IMR-90 (cell line): ENCODE measurements at regions not wholly inside any gene's neighbourhood (a gene's known extent, or its start where the extent isn't known, plus 50 kb on each side); places are given as distances from the start of the nearest gene placed in this dataset.

Experiments used
- ATAC-seq: fragments of 200-7000 bp; cut with Tn5 transposase; 2 replicates; pipeline ENCODE4 v1.9.1; 2020; ENCODE audit warnings: low read depth, mild to moderate bottlenecking, moderate library complexity
- BruUV-seq: library from RNA; stranded (reverse); fragments of 400-500 nt; replicated peaks from 2 replicates; lab custom pipeline; 2021; lab: Mats Ljungman, UMichigan
- CTCF ChIA-PET: fragments of 300-600 bp; formaldehyde crosslinking; extraction: SDS; loops from one replicate; lab custom pipeline; 2021; ENCODE audit warnings: antibody characterized with exemption; lab: Yijun Ruan, JAX
- POLR2A ChIA-PET: fragments of 300-600 bp; sonication (Branson Sonifier 250); formaldehyde crosslinking; loops from one replicate; lab custom pipeline; 2022; ENCODE audit warnings: antibody characterized with exemption; ENCODE audit not compliant: unreplicated experiment; lab: Charles Lee
- DNase-seq: peaks from one replicate; pipeline ENCODE4 v3.0.0; 2013
- H2AFZ ChIP-seq: replicated peaks from 2 replicates; pipeline ENCODE3; 2013; ENCODE audit warnings: low read length, mild to moderate bottlenecking; ENCODE audit not compliant: poor library complexity
- H2AK5ac ChIP-seq: 2 replicates; pipeline ENCODE4 v1.6.1; 2013; ENCODE audit warnings: low read depth, low read length, inconsistent platforms
- H2AK9ac ChIP-seq: replicated peaks from 2 replicates; pipeline ENCODE3; 2013; ENCODE audit warnings: mild to moderate bottlenecking, low read depth, low read length, moderate library complexity; ENCODE audit not compliant: poor library complexity
- H2BK120ac ChIP-seq: 2 replicates; pipeline ENCODE4 v1.6.1; 2013; ENCODE audit warnings: low read depth, low read length, inconsistent platforms
- H2BK15ac ChIP-seq: 3 replicates; pipeline ENCODE4 v1.6.1; 2013; ENCODE audit warnings: low read depth, low read length, inconsistent platforms
- H2BK20ac ChIP-seq: 2 replicates; pipeline ENCODE4 v1.6.1; 2013; ENCODE audit warnings: low read depth, mild to moderate bottlenecking, inconsistent platforms, low read length, moderate library complexity
- H2BK5ac ChIP-seq: 2 replicates; pipeline ENCODE4 v1.6.1; 2013; ENCODE audit warnings: mild to moderate bottlenecking, low read depth, low read length, inconsistent platforms; ENCODE audit not compliant: poor library complexity, severe bottlenecking
- H3K14ac ChIP-seq: replicated peaks from 2 replicates; pipeline ENCODE4 v1.6.1; 2013; ENCODE audit warnings: low read depth, low read length, inconsistent platforms
- H3K18ac ChIP-seq: 2 replicates; pipeline ENCODE4 v1.6.1; 2013; ENCODE audit warnings: low read depth, low read length, control low read depth
- H3K23ac ChIP-seq: 2 replicates; pipeline ENCODE4 v1.6.1; 2013; ENCODE audit warnings: low read depth, low read length, inconsistent platforms
- H3K27ac ChIP-seq: 2 replicates; pipeline ENCODE4 v1.5.1; 2013; ENCODE audit warnings: mild to moderate bottlenecking, control low read depth, low read length; ENCODE audit not compliant: insufficient read depth
- H3K27me3 ChIP-seq: 2 replicates; pipeline ENCODE4 v1.6.1; 2013; ENCODE audit warnings: low read length; ENCODE audit not compliant: control insufficient read depth, insufficient read depth
- H3K36me3 ChIP-seq: 2 replicates; pipeline ENCODE4 v1.6.1; 2013; ENCODE audit warnings: low read length, mixed read lengths; ENCODE audit not compliant: control insufficient read depth, insufficient read depth
- H3K4ac ChIP-seq: 2 replicates; pipeline ENCODE4 v1.6.1; 2013; ENCODE audit warnings: low read depth, low read length, inconsistent platforms
- H3K4me1 ChIP-seq: 2 replicates; pipeline ENCODE4 v1.6.1; 2013; ENCODE audit warnings: low read length, mixed read lengths; ENCODE audit not compliant: control insufficient read depth, insufficient read depth
- H3K4me2 ChIP-seq: 2 replicates; pipeline ENCODE4 v1.6.1; 2013; ENCODE audit warnings: low read depth, mild to moderate bottlenecking, control low read depth, low read length, moderate library complexity
- H3K4me3 ChIP-seq: 2 replicates; pipeline ENCODE4 v1.5.1; 2013; ENCODE audit warnings: low read depth, mild to moderate bottlenecking, control low read depth, low read length, moderate library complexity; ENCODE audit not compliant: insufficient read depth
- H3K56ac ChIP-seq: 2 replicates; pipeline ENCODE4 v1.6.1; 2013; ENCODE audit warnings: low read length, inconsistent platforms; ENCODE audit not compliant: insufficient read depth; ENCODE audit errors: extremely low read depth
- H3K79me1 ChIP-seq, 2 experiments: 2 replicates each; pipeline ENCODE4 v1.6.1; 2013; ENCODE audit warnings: low read length in 2 of 2, inconsistent platforms in 1 of 2, low read depth in 1 of 2
- H3K9ac ChIP-seq: 2 replicates; pipeline ENCODE4 v1.6.1; 2013; ENCODE audit warnings: low read depth, low read length, control low read depth
- H3K9me1 ChIP-seq: 2 replicates; pipeline ENCODE4 v1.6.1; 2013; ENCODE audit warnings: low read length, inconsistent platforms; ENCODE audit not compliant: insufficient read depth
- H3K9me3 ChIP-seq: 2 replicates; pipeline ENCODE4 v1.6.1; 2013; ENCODE audit warnings: low read length; ENCODE audit not compliant: control insufficient read depth, insufficient read depth
- H4K20me1 ChIP-seq: 2 replicates; pipeline ENCODE4 v1.6.1; 2013; ENCODE audit warnings: low read length, inconsistent platforms; ENCODE audit not compliant: insufficient read depth
- H4K5ac ChIP-seq: 2 replicates; pipeline ENCODE4 v1.6.1; 2013; ENCODE audit warnings: mild to moderate bottlenecking, low read depth, low read length, control low read depth
- H4K8ac ChIP-seq, 2 experiments: 2 replicates each; pipeline ENCODE4 v1.6.1; 2013; ENCODE audit warnings: low read depth in 2 of 2, low read length in 2 of 2, control low read depth in 1 of 2, inconsistent platforms in 1 of 2
- H4K91ac ChIP-seq: 2 replicates; pipeline ENCODE4 v1.6.1; 2013; ENCODE audit warnings: low read depth, low read length, inconsistent platforms; ENCODE audit not compliant: insufficient read depth
- CEBPB ChIP-seq: IDR thresholded peaks from 2 replicates; pipeline ENCODE4 v1.6.1; 2012; ENCODE audit warnings: low read depth, low read length, improper control_type of control experiment
- CTCF ChIP-seq: conservative IDR thresholded peaks from 2 replicates; pipeline ENCODE4 v1.5.1; 2012; ENCODE audit warnings: mild to moderate bottlenecking, low read depth, low read length, improper control_type of control experiment
- RAD21 ChIP-seq: IDR thresholded peaks from 2 replicates; pipeline ENCODE4 v1.6.1; 2012; ENCODE audit warnings: low read length, improper control_type of control experiment
- WGBS, 2 experiments: methylation state at CpG; one replicate each; pipeline versions ENCODE4 v1.1.5 to v1.1.7; 2013; ENCODE audit warnings: missing lambda C conversion rate in 2 of 2; ENCODE audit not compliant: insufficient read length in 1 of 2; ENCODE audit errors: extremely low coverage in 2 of 2; 5-methylcytosine and 5-hydroxymethylcytosine counted together
- dilution Hi-C: fragments of 300-500 bp; cut with HindIII; formaldehyde crosslinking; loops from one replicate; pipeline ENCODE4 v1.14.3; 2018; ENCODE audit warnings: low sequenced_read_pairs; ENCODE audit not compliant: unreplicated experiment
- in situ Hi-C: fragments of 300-500 bp; cut with MboI; formaldehyde crosslinking; loops from 3 replicates; pipeline ENCODE4 v1.14.3; 2019; ENCODE audit warnings: low sequenced_read_pairs, inconsistent platforms, mixed read lengths
- intact Hi-C: fragments of 100-400 bp; cut with micrococcal nuclease; formaldehyde crosslinking; loops from 2 replicates; pipeline ENCODE4 v1.10.0; 2022

GRCh38 chr18:41532344-41533086 is 422.5 kb upstream of the PIK3C3 start:
- POLR2A ChIA-PET = no interaction called here
- H2BK20ac ChIP-seq = no peak overlapping the region
- no peak overlapping the region for H4K5ac ChIP-seq
- H3K23ac ChIP-seq = no peak overlapping the region
- H3K4me2 ChIP-seq = no peak overlapping the region
- BruUV-seq = no TSS peak
- no peak overlapping the region for H3K9ac ChIP-seq
- ATAC-seq (peak; percentile 37; the same call in 1 of the 2 replicates), DNase-seq (peak; percentile 1)
- H3K9me1 ChIP-seq = no peaks in the 10 kb centered on the region
- H4K91ac ChIP-seq = no peak overlapping the region
- H3K4me1 ChIP-seq = no peaks in the 10 kb centered on the region
- no peak overlapping the region for H2AK5ac ChIP-seq
- no peak overlapping the region for H3K56ac ChIP-seq
- 90% methylated on average over 2 of the region's 6 CpGs; no CpG with 5 or more reads in 1 of the 2 experiments for WGBS, 2 experiments
- no peaks in the 10 kb centered on the region for H3K27me3 ChIP-seq
- CTCF ChIA-PET = no interaction called here
- H3K14ac ChIP-seq = no peak overlapping the region
- H2AFZ ChIP-seq = no peak overlapping the region
- dilution Hi-C loops = no loop called here
- no peak overlapping the region for H3K4ac ChIP-seq
- H2BK120ac ChIP-seq = no peak overlapping the region
- no peaks in the 10 kb centered on the region for H3K9me3 ChIP-seq
- no peak overlapping the region for H2BK15ac ChIP-seq
- TF ChIP-seq CEBPB = no peak
- peak; percentile 14; the same call in 1 of the 2 replicates for TF ChIP-seq CTCF
- peak; percentile 10; the same call in 1 of the 2 replicates for TF ChIP-seq RAD21
- H2AK9ac ChIP-seq = no peak overlapping the region
- H2BK5ac ChIP-seq = no peak overlapping the region
- no peak overlapping the region for H3K27ac ChIP-seq
- no peaks in the 10 kb centered on the region for H4K20me1 ChIP-seq
- intact Hi-C loops = no loop called here
- no peaks in the 10 kb centered on the region for H3K79me1 ChIP-seq
- no peak overlapping the region for H3K4me3 ChIP-seq
- H3K36me3 ChIP-seq = no peaks in the 10 kb centered on the region
- in situ Hi-C loops = no loop called here
- H4K8ac ChIP-seq = no peak overlapping the region
- H3K18ac ChIP-seq = no peak overlapping the region
